GM19035 (cell line): ENCODE measurements at regions not wholly inside any gene's neighbourhood (a gene's known extent, or its start where the extent isn't known, plus 50 kb on each side); places are given as distances from the start of the nearest gene placed in this dataset.

Source experiments
- ATAC-seq: cut with Tn5 transposase; IDR thresholded peaks from one replicate; pipeline ENCODE4 v1.9.1; 2021; ENCODE audit not compliant: unreplicated experiment

GRCh38 chr5:81914696-81915095 lies 57.1 kb upstream of the ATG10 start:
- no peak for ATAC-seq

GRCh38 chr5:81912933-81913332 lies 58.9 kb upstream of the ATG10 start:
- ATAC-seq: no peak

- ATAC-seq: peak; percentile 61
These were observed 62.1 kb upstream of the ATG10 start for GRCh38 chr5:81909677-81910076.

GRCh38 chr5:81908771-81909170 lies 63.1 kb upstream of the ATG10 start:
- ATAC-seq: no peak

GRCh38 chr5:81908044-81908443 lies 63.8 kb upstream of the ATG10 start:
- no peak for ATAC-seq

- ATAC-seq: no peak
These were observed 64.7 kb upstream of the ATG10 start for GRCh38 chr5:81907012-81907635.

- ATAC-seq: no peak
These were observed 65.7 kb upstream of the ATG10 start for GRCh38 chr5:81906086-81906485.

- no peak for ATAC-seq
These were observed 67.0 kb upstream of the ATG10 start for GRCh38 chr5:81904861-81905260.

- no peak for ATAC-seq
These were observed 67.7 kb upstream of the ATG10 start for GRCh38 chr5:81904166-81904565.

GRCh38 chr5:81901586-81901985 lies 70.2 kb upstream of the ATG10 start:
- ATAC-seq: no peak

- ATAC-seq: no peak
These were observed 72.7 kb upstream of the ATG10 start for GRCh38 chr5:81899123-81899522.

GRCh38 chr5:81898403-81898802 lies 73.4 kb upstream of the ATG10 start:
- no peak for ATAC-seq

- no peak for ATAC-seq
These were observed 75.1 kb upstream of the ATG10 start for GRCh38 chr5:81896764-81897163.

- no peak for ATAC-seq
These were observed 76.5 kb upstream of the ATG10 start for GRCh38 chr5:81895307-81895706.

GRCh38 chr5:81893961-81894360 lies 77.9 kb upstream of the ATG10 start:
- ATAC-seq: no peak

GRCh38 chr5:81884871-81885270 lies 87.0 kb upstream of the ATG10 start:
- ATAC-seq: no peak

- no peak for ATAC-seq
These were observed 88.5 kb upstream of the ATG10 start for GRCh38 chr5:81883371-81883770.

- ATAC-seq: no peak
These were observed 90.2 kb upstream of the ATG10 start for GRCh38 chr5:81881595-81881994.

GRCh38 chr5:81879936-81880335 lies 91.9 kb upstream of the ATG10 start:
- no peak for ATAC-seq

GRCh38 chr5:81878333-81878732 lies 93.5 kb upstream of the ATG10 start:
- ATAC-seq: no peak

- ATAC-seq: no peak
These were observed 104.8 kb upstream of the ATG10 start for GRCh38 chr5:81866994-81867393.

GRCh38 chr5:81860778-81861177 lies 109.9 kb upstream of the SSBP2 start:
- no peak for ATAC-seq

- ATAC-seq: no peak
These were observed 108.7 kb upstream of the SSBP2 start for GRCh38 chr5:81859624-81860023.
